Stimulated activated CD4-positive, alpha-beta T cell treated with anti-CD3 and anti-CD28 coated beads, TNF-alpha, amount 100 ng/mL, for 48 hours (primary cell): ENCODE measurements at regions not wholly inside any gene's neighbourhood (a gene's known extent, or its start where the extent isn't known, plus 50 kb on each side); places are given as distances from the start of the nearest gene placed in this dataset.

Source experiments
- DNase-seq, 3 donors: peaks; one replicate each; pipeline ENCODE4 v3.0.0-alpha.2; 2020; ENCODE audit warnings: low read depth in 3 of 3

GRCh38 chr6:104574135-104574750 lies 285.5 kb downstream of the HACE1 start:
- no peak for DNase-seq

GRCh38 chr6:104573350-104573749 lies 286.4 kb downstream of the HACE1 start:
- no peak for DNase-seq

GRCh38 chr6:104572901-104573300 lies 286.8 kb downstream of the HACE1 start:
- no peak for DNase-seq

GRCh38 chr6:104566411-104566810 lies 293.3 kb downstream of the HACE1 start:
- DNase-seq: no peak

- no peak for DNase-seq
These were observed 296.4 kb downstream of the HACE1 start for GRCh38 chr6:104563306-104563705.

- no peak for DNase-seq
These were observed 300.1 kb downstream of the HACE1 start for GRCh38 chr6:104559435-104560202.

GRCh38 chr6:104558746-104559145 lies 301.0 kb downstream of the HACE1 start:
- DNase-seq: no peak

- DNase-seq: no peak
These were observed 311.4 kb downstream of the HACE1 start for GRCh38 chr6:104548297-104548696.

- no peak for DNase-seq
These were observed 318.3 kb downstream of the HACE1 start for GRCh38 chr6:104541411-104541810.

GRCh38 chr6:104540743-104541142 lies 319.0 kb downstream of the HACE1 start:
- no peak for DNase-seq

GRCh38 chr6:104539173-104539572 lies 320.5 kb downstream of the HACE1 start:
- DNase-seq: no peak

- no peak for DNase-seq
These were observed 321.8 kb downstream of the HACE1 start for GRCh38 chr6:104537872-104538271.

- no peak for DNase-seq
These were observed 322.5 kb downstream of the HACE1 start for GRCh38 chr6:104537180-104537579.

- DNase-seq: no peak
These were observed 327.3 kb downstream of the HACE1 start for GRCh38 chr6:104532462-104532861.

GRCh38 chr6:104531646-104532045 lies 328.1 kb downstream of the HACE1 start:
- no peak for DNase-seq

- DNase-seq: no peak
These were observed 331.8 kb downstream of the HACE1 start for GRCh38 chr6:104527761-104528415.

GRCh38 chr6:104527311-104527710 lies 332.4 kb downstream of the HACE1 start:
- no peak for DNase-seq

- DNase-seq: no peak
These were observed 333.3 kb downstream of the HACE1 start for GRCh38 chr6:104526376-104526775.

GRCh38 chr6:104525677-104526322 lies 333.9 kb downstream of the HACE1 start:
- peak; percentile 47 to 49 (median 48) for DNase-seq

GRCh38 chr6:104522533-104522932 lies 337.2 kb downstream of the HACE1 start:
- DNase-seq: no peak

GRCh38 chr6:104521176-104521575 lies 338.5 kb downstream of the HACE1 start:
- no peak for DNase-seq

- no peak for DNase-seq
These were observed 340.2 kb downstream of the HACE1 start for GRCh38 chr6:104519566-104519965.
